ENCODE measurements at regions not wholly inside any gene's neighbourhood (a gene's known extent, or its start where the extent isn't known, plus 50 kb on each side); places are given as distances from the start of the nearest gene placed in this dataset.

DNA sequence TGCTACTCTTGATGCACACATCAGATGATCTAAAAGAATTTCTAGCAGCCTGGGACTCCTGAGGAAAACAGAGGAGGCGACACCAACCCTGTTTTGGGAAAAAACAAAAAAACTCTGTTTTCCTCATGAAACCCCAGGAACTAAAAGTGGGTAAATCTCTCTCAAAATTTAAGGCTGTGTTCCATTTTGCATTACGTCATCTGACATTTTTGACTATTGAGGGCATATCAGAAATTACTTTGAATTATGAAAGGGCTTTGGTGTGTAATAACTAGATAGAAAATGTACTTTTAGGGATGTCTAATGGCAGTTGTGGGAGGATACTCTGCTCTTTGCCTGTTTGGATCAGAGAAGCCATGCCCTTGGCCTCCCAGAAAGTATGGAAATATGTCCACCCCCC is 963.0 kb downstream of the CNTNAP5 start:
- TF ChIP-seq, protein P1, sequence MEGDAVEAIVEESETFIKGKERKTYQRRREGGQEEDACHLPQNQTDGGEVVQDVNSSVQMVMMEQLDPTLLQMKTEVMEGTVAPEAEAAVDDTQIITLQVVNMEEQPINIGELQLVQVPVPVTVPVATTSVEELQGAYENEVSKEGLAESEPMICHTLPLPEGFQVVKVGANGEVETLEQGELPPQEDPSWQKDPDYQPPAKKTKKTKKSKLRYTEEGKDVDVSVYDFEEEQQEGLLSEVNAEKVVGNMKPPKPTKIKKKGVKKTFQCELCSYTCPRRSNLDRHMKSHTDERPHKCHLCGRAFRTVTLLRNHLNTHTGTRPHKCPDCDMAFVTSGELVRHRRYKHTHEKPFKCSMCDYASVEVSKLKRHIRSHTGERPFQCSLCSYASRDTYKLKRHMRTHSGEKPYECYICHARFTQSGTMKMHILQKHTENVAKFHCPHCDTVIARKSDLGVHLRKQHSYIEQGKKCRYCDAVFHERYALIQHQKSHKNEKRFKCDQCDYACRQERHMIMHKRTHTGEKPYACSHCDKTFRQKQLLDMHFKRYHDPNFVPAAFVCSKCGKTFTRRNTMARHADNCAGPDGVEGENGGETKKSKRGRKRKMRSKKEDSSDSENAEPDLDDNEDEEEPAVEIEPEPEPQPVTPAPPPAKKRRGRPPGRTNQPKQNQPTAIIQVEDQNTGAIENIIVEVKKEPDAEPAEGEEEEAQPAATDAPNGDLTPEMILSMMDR (IDR thresholded peaks at IDR 0.05) = no peak
- TF ChIP-seq POLR2A (IDR thresholded peaks at IDR 0.05) (no peak), POLR2AphosphoS5 (IDR thresholded peaks at IDR 0.05) (no peak)

Measured in stomach (tissue), 4 donors.